ENCODE measurements at regions not wholly inside any gene's neighbourhood (a gene's known extent, or its start where the extent isn't known, plus 50 kb on each side); places are given as distances from the start of the nearest gene placed in this dataset.

DNA sequence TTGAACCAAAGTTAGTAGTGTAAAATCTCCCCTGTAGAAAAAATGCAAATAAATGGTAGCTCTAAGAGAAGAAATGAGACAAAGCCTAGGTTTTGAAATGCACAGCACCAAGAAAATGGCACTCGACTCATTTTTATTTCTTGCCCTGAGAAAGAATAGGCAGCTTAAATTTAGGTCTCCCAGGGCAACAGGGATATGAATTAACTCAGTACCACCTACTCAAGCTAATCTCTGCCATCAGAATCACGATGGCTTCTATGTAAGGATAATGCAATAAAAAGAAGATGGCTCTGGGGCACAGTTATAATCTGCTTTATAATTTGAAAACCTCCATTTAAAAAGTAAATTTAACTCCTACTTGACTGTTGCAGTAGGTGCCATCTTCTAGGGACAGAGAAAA, 1784.3 kb downstream of the LRRC4C start (continued):
- TF ChIP-seq, protein P1, sequence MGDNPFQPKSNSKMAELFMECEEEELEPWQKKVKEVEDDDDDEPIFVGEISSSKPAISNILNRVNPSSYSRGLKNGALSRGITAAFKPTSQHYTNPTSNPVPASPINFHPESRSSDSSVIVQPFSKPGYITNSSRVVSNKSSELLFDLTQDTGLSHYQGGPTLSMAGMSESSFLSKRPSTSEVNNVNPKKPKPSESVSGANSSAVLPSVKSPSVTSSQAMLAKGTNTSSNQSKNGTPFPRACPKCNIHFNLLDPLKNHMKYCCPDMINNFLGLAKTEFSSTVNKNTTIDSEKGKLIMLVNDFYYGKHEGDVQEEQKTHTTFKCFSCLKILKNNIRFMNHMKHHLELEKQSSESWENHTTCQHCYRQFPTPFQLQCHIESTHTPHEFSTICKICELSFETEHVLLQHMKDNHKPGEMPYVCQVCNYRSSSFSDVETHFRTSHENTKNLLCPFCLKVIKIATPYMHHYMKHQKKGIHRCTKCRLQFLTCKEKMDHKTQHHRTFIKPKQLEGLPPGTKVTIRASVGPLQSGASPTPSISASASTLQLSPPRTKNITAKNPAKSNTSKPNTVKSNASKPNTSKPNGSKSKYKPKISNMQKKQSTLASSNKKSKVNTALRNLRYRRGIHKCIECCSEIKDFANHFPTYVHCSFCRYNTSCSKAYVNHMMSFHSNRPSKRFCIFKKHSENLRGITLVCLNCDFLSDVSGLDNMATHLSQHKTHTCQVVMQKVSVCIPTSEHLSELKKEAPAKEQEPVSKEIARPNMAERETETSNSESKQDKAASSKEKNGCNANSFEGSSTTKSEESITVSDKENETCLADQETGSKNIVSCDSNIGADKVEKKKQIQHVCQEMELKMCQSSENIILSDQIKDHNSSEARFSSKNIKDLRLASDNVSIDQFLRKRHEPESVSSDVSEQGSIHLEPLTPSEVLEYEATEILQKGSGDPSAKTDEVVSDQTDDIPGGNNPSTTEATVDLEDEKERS (tag by site-specific recombination; IDR thresholded peaks at IDR 0.05) = no peak
- TF ChIP-seq, protein P2, sequence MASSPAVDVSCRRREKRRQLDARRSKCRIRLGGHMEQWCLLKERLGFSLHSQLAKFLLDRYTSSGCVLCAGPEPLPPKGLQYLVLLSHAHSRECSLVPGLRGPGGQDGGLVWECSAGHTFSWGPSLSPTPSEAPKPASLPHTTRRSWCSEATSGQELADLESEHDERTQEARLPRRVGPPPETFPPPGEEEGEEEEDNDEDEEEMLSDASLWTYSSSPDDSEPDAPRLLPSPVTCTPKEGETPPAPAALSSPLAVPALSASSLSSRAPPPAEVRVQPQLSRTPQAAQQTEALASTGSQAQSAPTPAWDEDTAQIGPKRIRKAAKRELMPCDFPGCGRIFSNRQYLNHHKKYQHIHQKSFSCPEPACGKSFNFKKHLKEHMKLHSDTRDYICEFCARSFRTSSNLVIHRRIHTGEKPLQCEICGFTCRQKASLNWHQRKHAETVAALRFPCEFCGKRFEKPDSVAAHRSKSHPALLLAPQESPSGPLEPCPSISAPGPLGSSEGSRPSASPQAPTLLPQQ (tag by site-specific recombination; IDR thresholded peaks at IDR 0.05) = no peak

DNA sequence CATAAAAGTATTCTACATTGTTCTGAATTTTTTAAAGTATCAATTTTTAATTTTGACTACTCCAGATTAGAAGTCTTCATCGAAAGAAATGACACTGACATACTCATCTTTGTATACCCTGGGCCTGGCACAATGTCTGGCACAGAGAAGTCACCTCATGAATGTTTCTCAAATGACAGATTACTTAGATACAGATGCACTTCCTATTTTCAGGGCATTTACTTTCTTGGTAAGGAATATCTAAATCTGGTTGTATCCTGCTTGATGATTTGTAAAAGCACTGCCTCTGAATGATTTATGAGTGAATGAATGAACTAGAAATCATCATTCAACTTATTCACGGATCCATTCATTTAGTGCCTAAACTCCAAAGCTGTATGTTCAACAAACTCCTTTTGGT, 1784.7 kb downstream of the LRRC4C start:
- H3K36me3 ChIP-seq (ENCODE audit: control insufficient read depth in 2 of 2, insufficient read depth in 1 of 2, low read length in 2 of 2) = no peaks in the 10 kb centered on the region
- H3K27ac ChIP-seq (ENCODE audit: extremely low read depth, low read depth, low read length) = no peak overlapping the region
- no peaks in the 10 kb centered on the region for H3K9me3 ChIP-seq (ENCODE audit: control insufficient read depth, insufficient read depth, low read depth, low read length)
- H3K4me3 ChIP-seq (ENCODE audit: low read depth, low read length) = no peak overlapping the region
- POLR2A ChIA-PET = no interaction called here
- no peaks in the 10 kb centered on the region for H3K4me1 ChIP-seq (ENCODE audit: control insufficient read depth, insufficient read depth, low read length)
- TF ChIP-seq PBX3 (CRISPR knock-in tag; IDR thresholded peaks at IDR 0.05) = no peak
- no peak for TF ChIP-seq GLI4 (tag by site-specific recombination; IDR thresholded peaks at IDR 0.05)
- TF ChIP-seq PRDM6 (tag by site-specific recombination; IDR thresholded peaks at IDR 0.05) = no peak
- no peak for TF ChIP-seq ZNF596 (tag by site-specific recombination; IDR thresholded peaks at IDR 0.05)
- no peak for TF ChIP-seq ZNF19 (tag by site-specific recombination; IDR thresholded peaks at IDR 0.05; ENCODE audit: low read depth)
- no peak for TF ChIP-seq FEZF1 (tag by site-specific recombination; IDR thresholded peaks at IDR 0.05)
- TF ChIP-seq ZNF623 (tag by site-specific recombination; IDR thresholded peaks at IDR 0.05) = no peak
- TF ChIP-seq, protein P3, sequence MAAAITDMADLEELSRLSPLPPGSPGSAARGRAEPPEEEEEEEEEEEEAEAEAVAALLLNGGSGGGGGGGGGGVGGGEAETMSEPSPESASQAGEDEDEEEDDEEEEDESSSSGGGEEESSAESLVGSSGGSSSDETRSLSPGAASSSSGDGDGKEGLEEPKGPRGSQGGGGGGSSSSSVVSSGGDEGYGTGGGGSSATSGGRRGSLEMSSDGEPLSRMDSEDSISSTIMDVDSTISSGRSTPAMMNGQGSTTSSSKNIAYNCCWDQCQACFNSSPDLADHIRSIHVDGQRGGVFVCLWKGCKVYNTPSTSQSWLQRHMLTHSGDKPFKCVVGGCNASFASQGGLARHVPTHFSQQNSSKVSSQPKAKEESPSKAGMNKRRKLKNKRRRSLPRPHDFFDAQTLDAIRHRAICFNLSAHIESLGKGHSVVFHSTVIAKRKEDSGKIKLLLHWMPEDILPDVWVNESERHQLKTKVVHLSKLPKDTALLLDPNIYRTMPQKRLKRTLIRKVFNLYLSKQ (tag by site-specific recombination; IDR thresholded peaks at IDR 0.05; ENCODE audit: borderline replicate concordance) = no peak
- TF ChIP-seq, protein P4, sequence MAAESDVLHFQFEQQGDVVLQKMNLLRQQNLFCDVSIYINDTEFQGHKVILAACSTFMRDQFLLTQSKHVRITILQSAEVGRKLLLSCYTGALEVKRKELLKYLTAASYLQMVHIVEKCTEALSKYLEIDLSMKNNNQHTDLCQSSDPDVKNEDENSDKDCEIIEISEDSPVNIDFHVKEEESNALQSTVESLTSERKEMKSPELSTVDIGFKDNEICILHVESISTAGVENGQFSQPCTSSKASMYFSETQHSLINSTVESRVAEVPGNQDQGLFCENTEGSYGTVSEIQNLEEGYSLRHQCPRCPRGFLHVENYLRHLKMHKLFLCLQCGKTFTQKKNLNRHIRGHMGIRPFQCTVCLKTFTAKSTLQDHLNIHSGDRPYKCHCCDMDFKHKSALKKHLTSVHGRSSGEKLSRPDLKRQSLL (tag by site-specific recombination; IDR thresholded peaks at IDR 0.05) = no peak
- no peak for TF ChIP-seq WT1 (tag by site-specific recombination; IDR thresholded peaks at IDR 0.05)
- no peak for TF ChIP-seq ZNF571 (tag by site-specific recombination; IDR thresholded peaks at IDR 0.05)
- TF ChIP-seq ZNF645 (tag by site-specific recombination; IDR thresholded peaks at IDR 0.05) = no peak
- TF ChIP-seq ZNF24 (tag by site-specific recombination; IDR thresholded peaks at IDR 0.05) = no peak
- no peak for TF ChIP-seq ZNF837 (tag by site-specific recombination; IDR thresholded peaks at IDR 0.05)
- TF ChIP-seq ZNF776 (tag by site-specific recombination; IDR thresholded peaks at IDR 0.05; ENCODE audit: borderline replicate concordance) = no peak
- TF ChIP-seq ZNF585B (tag by site-specific recombination; IDR thresholded peaks at IDR 0.05) = no peak
- no peak for TF ChIP-seq ZNF16 (tag by site-specific recombination; IDR thresholded peaks at IDR 0.05; ENCODE audit: low read depth)
- CTCF ChIA-PET = no interaction called here

Measured in HEK293 (cell line).